Endodermal cell (in vitro differentiated cells): ENCODE measurements at regions not wholly inside any gene's neighbourhood (a gene's known extent, or its start where the extent isn't known, plus 50 kb on each side); places are given as distances from the start of the nearest gene placed in this dataset.

Source experiments
- DNase-seq: peaks from one replicate; pipeline ENCODE4 v3.0.0-alpha.2; 2017
- H3K27ac ChIP-seq: 2 replicates; pipeline ENCODE4 v1.5.1; 2013; ENCODE audit warnings: mild to moderate bottlenecking, low read depth, low read length, moderate library complexity
- H3K27me3 ChIP-seq: 2 replicates; pipeline ENCODE4 v1.6.1; 2013; ENCODE audit warnings: mild to moderate bottlenecking, low read length, moderate library complexity; ENCODE audit not compliant: insufficient read depth, control insufficient read depth, poor library complexity, severe bottlenecking
- H3K36me3 ChIP-seq: 2 replicates; pipeline ENCODE4 v1.7.0; 2013; ENCODE audit warnings: mild to moderate bottlenecking, low read length, moderate library complexity; ENCODE audit not compliant: control insufficient read depth, insufficient read depth
- H3K4me1 ChIP-seq: one replicate; pipeline ENCODE4 v1.7.0; 2013; ENCODE audit warnings: low read length; ENCODE audit not compliant: control insufficient read depth, insufficient read depth
- H3K4me3 ChIP-seq: 2 replicates; pipeline ENCODE4 v1.5.1; 2013; ENCODE audit warnings: mild to moderate bottlenecking, low read length, moderate library complexity
- H3K9ac ChIP-seq: 2 replicates; pipeline ENCODE4 v1.6.1; 2013; ENCODE audit warnings: mild to moderate bottlenecking, low read length, moderate library complexity; ENCODE audit not compliant: poor library complexity, severe bottlenecking; ENCODE audit errors: extremely low read depth
- H3K9me3 ChIP-seq: 2 replicates; pipeline ENCODE4 v1.6.1; 2013; ENCODE audit warnings: mild to moderate bottlenecking, low read length, moderate library complexity; ENCODE audit not compliant: control insufficient read depth
- H3K27ac Mint-ChIP-seq: 2 replicates; pipeline ENCODE4 v1.8.0; 2020; ENCODE audit warnings: mixed read lengths
- H3K27me3 Mint-ChIP-seq: 2 replicates; pipeline ENCODE4 v1.8.0; 2021; ENCODE audit warnings: mild to moderate bottlenecking, mixed read lengths; ENCODE audit not compliant: insufficient read depth
- H3K36me3 Mint-ChIP-seq: 2 replicates; pipeline ENCODE4 v1.8.0; 2020; ENCODE audit warnings: low read depth, mixed read lengths
- H3K4me1 Mint-ChIP-seq: 2 replicates; pipeline ENCODE4 v1.8.0; 2020; ENCODE audit warnings: mixed read lengths
- H3K4me3 Mint-ChIP-seq: 2 replicates; pipeline ENCODE4 v1.8.0; 2020; ENCODE audit warnings: mild to moderate bottlenecking, moderate library complexity, mixed read lengths
- H3K9me3 Mint-ChIP-seq: 2 replicates; pipeline ENCODE4 v1.8.0; 2020; ENCODE audit warnings: mild to moderate bottlenecking, mixed read lengths
- WGBS, 2 experiments: methylation state at CpG; one replicate each; pipeline versions ENCODE4 v1.1.5 to v1.1.7; 2013; ENCODE audit warnings: missing lambda C conversion rate in 2 of 2, mixed read lengths in 1 of 2; ENCODE audit not compliant: insufficient coverage in 1 of 2, insufficient read length in 1 of 2; 5-methylcytosine and 5-hydroxymethylcytosine counted together
- TF ChIP-seq, protein P1 (sequence below): fragments of 200-600 bp; sonication (generic); conservative IDR thresholded peaks from 2 replicates; pipeline ENCODE4 v1.5.0; 2021; ENCODE audit warnings: antibody characterized with exemption, mild to moderate bottlenecking

DNA sequence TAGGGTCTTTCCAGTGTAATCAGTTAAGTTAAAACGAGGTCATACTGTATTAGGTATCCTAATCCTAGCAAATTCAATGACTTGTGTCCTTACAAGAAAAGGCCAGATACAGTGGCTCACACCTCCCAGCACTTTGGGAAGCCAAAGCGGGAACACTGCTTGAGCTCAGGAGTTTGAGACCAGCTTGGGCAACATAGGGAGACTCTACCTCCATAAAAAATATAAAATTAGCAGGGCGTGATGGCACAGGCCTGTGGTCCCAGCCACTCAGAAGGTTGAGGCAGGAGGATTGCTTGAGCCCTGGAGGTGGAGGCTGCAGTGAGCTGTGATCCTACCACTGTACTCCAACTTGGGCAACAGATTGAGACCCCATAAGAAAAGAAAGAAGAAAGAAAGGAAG, 61.1 kb downstream of the CXCL12 start:
- Histone ChIP-seq H3K9me3 (no peaks in the 10 kb centered on the region), H3K4me3 (no peak overlapping the region), H3K4me1 (no peaks in the 10 kb centered on the region), H3K36me3 (no peaks in the 10 kb centered on the region), H3K27me3 (peaks cover 23% of the 10 kb centered on the region), H3K9ac (no peak overlapping the region), H3K27ac (no peak overlapping the region)
- H3K4me1 Mint-ChIP-seq = peaks cover 10% of the 10 kb centered on the region
- DNase-seq = no peak
- H3K27ac Mint-ChIP-seq = no peak overlapping the region
- H3K27me3 Mint-ChIP-seq = peaks cover 7% of the 10 kb centered on the region
- TF ChIP-seq, protein P1, sequence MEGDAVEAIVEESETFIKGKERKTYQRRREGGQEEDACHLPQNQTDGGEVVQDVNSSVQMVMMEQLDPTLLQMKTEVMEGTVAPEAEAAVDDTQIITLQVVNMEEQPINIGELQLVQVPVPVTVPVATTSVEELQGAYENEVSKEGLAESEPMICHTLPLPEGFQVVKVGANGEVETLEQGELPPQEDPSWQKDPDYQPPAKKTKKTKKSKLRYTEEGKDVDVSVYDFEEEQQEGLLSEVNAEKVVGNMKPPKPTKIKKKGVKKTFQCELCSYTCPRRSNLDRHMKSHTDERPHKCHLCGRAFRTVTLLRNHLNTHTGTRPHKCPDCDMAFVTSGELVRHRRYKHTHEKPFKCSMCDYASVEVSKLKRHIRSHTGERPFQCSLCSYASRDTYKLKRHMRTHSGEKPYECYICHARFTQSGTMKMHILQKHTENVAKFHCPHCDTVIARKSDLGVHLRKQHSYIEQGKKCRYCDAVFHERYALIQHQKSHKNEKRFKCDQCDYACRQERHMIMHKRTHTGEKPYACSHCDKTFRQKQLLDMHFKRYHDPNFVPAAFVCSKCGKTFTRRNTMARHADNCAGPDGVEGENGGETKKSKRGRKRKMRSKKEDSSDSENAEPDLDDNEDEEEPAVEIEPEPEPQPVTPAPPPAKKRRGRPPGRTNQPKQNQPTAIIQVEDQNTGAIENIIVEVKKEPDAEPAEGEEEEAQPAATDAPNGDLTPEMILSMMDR = no peak
- H3K4me3 Mint-ChIP-seq = no peak overlapping the region
- H3K36me3 Mint-ChIP-seq = no peaks in the 10 kb centered on the region
- 85 to 100% methylated on average over 2 to 3 of the region's 3 CpGs for WGBS, 2 experiments
- H3K9me3 Mint-ChIP-seq = no peaks in the 10 kb centered on the region

DNA sequence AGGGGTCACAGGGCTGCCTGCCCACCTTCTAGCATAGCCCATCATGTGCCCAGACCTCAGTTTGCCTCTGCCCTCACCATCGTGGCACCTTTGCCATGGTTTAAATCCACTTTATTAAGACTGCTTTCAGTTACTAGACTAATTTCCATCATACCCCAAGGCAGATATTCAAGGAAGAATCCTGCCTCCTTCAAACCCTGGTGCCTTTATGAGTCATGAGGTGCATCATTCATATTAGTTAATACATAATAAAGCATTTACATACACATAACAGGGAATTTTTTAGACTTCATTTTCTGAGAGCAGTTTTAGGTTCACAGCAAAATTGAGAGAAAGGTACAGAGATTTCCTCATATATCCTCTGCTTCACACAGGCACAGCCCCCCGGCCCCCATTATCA, 62.8 kb downstream of the CXCL12 start:
- DNase-seq = no peak
- Histone ChIP-seq H3K27ac (no peak overlapping the region), H3K9me3 (no peaks in the 10 kb centered on the region), H3K4me3 (no peak overlapping the region), H3K9ac (no peak overlapping the region), H3K4me1 (no peaks in the 10 kb centered on the region), H3K36me3 (no peaks in the 10 kb centered on the region), H3K27me3 (peaks cover 23% of the 10 kb centered on the region)
- peaks cover 10% of the 10 kb centered on the region for H3K4me1 Mint-ChIP-seq
- H3K27me3 Mint-ChIP-seq = peaks cover 10% of the 10 kb centered on the region
- 79 to 83% methylated on average over 2 of the region's 2 CpGs for WGBS, 2 experiments
- no peak overlapping the region for H3K4me3 Mint-ChIP-seq
- H3K27ac Mint-ChIP-seq = no peak overlapping the region
- H3K9me3 Mint-ChIP-seq = no peaks in the 10 kb centered on the region
- TF ChIP-seq, protein P1 = no peak
- H3K36me3 Mint-ChIP-seq = no peaks in the 10 kb centered on the region

DNA sequence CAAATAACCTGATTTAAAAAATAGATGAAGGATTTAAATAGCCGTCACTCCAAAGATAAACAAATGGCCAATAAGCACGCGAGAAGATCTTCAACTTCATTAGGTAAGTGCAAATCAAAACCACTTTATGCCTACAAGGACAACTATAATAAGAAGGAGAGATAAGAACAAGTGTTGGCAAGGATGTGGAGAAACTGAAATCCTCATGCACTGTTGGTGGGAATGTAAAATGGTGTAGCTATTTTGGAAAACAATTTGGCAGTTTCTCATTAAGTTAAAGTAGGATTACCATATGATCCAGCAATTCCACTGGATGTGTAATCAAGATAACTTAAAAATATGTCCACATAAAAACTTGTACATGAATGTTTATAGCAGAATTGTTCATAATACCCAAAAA, 64.1 kb downstream of the CXCL12 start:
- Histone ChIP-seq H3K27ac (no peak overlapping the region), H3K27me3 (peaks cover 23% of the 10 kb centered on the region), H3K36me3 (no peaks in the 10 kb centered on the region), H3K9me3 (no peaks in the 10 kb centered on the region), H3K9ac (no peak overlapping the region), H3K4me3 (no peak overlapping the region), H3K4me1 (no peaks in the 10 kb centered on the region)
- DNase-seq = no peak
- Mint-ChIP-seq H3K27ac (no peak overlapping the region), H3K9me3 (no peaks in the 10 kb centered on the region), H3K4me1 (peaks cover 7% of the 10 kb centered on the region), H3K27me3 (peaks cover 10% of the 10 kb centered on the region), H3K4me3 (no peak overlapping the region), H3K36me3 (no peaks in the 10 kb centered on the region)
- TF ChIP-seq, protein P1 = no peak
- WGBS, 2 experiments = 88% methylated on average over 3 of the region's 3 CpGs; no CpG with 5 or more reads in 1 of the 2 experiments
